GM11168 (cell line): ENCODE measurements at regions not wholly inside any gene's neighbourhood (a gene's known extent, or its start where the extent isn't known, plus 50 kb on each side); places are given as distances from the start of the nearest gene placed in this dataset.

Experiments used
- in situ Hi-C: fragments of 300-500 bp; cut with MboI; formaldehyde crosslinking; loops from one replicate; pipeline ENCODE4 v1.12.0; 2022; ENCODE audit warnings: low sequenced_read_pairs; ENCODE audit not compliant: unreplicated experiment

GRCh38 chr9:129491487-129491855, 129.4 kb downstream of the C9orf50 start:
- in situ Hi-C loops, result no loop called here

- in situ Hi-C loops, result no loop called here
Measured at GRCh38 chr9:129490583-129491486, 130.1 kb downstream of the C9orf50 start.

- in situ Hi-C loops, result no loop called here
Measured at GRCh38 chr9:129489838-129490582, 130.9 kb downstream of the C9orf50 start.

GRCh38 chr9:129487658-129488483, 133.0 kb downstream of the C9orf50 start:
- in situ Hi-C loops, result no loop called here

- in situ Hi-C loops, result no loop called here
Measured at GRCh38 chr9:129486756-129487657, 133.9 kb downstream of the C9orf50 start.

GRCh38 chr9:129485145-129485774, 135.6 kb downstream of the C9orf50 start:
- in situ Hi-C loops, result no loop called here

- in situ Hi-C loops, result no loop called here
Measured at GRCh38 chr9:129484352-129485000, 136.4 kb downstream of the C9orf50 start.

- in situ Hi-C loops, result no loop called here
Measured at GRCh38 chr9:129483415-129484351, 137.2 kb downstream of the C9orf50 start.

GRCh38 chr9:129482521-129483414, 138.1 kb downstream of the C9orf50 start:
- in situ Hi-C loops, result no loop called here

- in situ Hi-C loops, result no loop called here
Measured at GRCh38 chr9:129481810-129482511, 138.9 kb downstream of the C9orf50 start.

- in situ Hi-C loops, result no loop called here
Measured at GRCh38 chr9:129481424-129481809, 139.5 kb downstream of the C9orf50 start.

- in situ Hi-C loops, result no loop called here
Measured at GRCh38 chr9:129480745-129481144, 140.2 kb downstream of the C9orf50 start.

- in situ Hi-C loops, result no loop called here
Measured at GRCh38 chr9:129480227-129480626, 140.7 kb downstream of the C9orf50 start.

GRCh38 chr9:129479631-129480011, 141.3 kb downstream of the C9orf50 start:
- in situ Hi-C loops, result no loop called here

- in situ Hi-C loops, result no loop called here
Measured at GRCh38 chr9:129478961-129479630, 141.8 kb downstream of the C9orf50 start.

GRCh38 chr9:129478461-129478860, 142.4 kb downstream of the C9orf50 start:
- in situ Hi-C loops, result no loop called here
